SK-N-SH (cell line): ENCODE measurements at regions not wholly inside any gene's neighbourhood (a gene's known extent, or its start where the extent isn't known, plus 50 kb on each side); places are given as distances from the start of the nearest gene placed in this dataset.

Source experiments
- CTCF ChIA-PET: fragments of 300-600, 350-600 bp; formaldehyde crosslinking; extraction: SDS; loops from one replicate; lab custom pipeline; 2021; lab: Yijun Ruan, JAX
- POLR2A ChIA-PET: fragments of 350-600 bp; sonication (Branson Sonifier 250); formaldehyde crosslinking; extraction: SDS; loops from one replicate; lab custom pipeline; 2020; ENCODE audit warnings: antibody characterized with exemption, inconsistent platforms; lab: Yijun Ruan, JAX
- DNase-seq: peaks from one replicate; pipeline ENCODE4 v3.0.0; 2012
- H2AFZ ChIP-seq: fragments of 200-600 bp; sonication (generic); 2 replicates; pipeline ENCODE4 v1.8.1; 2016; ENCODE audit warnings: antibody characterized with exemption, mild to moderate bottlenecking, low read depth
- H3F3A ChIP-seq: fragments of 200-600 bp; sonication (generic); replicated peaks from 2 replicates; pipeline ENCODE3; 2016; ENCODE audit warnings: antibody characterized with exemption, mild to moderate bottlenecking; ENCODE audit not compliant: insufficient read depth
- H3K27ac ChIP-seq, 2 experiments: fragments of 200-500 bp in 1 of 2; fragments of 200-600 bp in 1 of 2; sonication (Bioruptor generic) in 1 of 2; sonication (generic), shearing (Covaris generic) in 1 of 2; 2 replicates each; pipeline versions ENCODE4 v1.5.1 to v1.6.1; 2014 to 2016; ENCODE audit warnings: low read depth in 2 of 2, inconsistent platforms in 1 of 2, low read length in 1 of 2, mild to moderate bottlenecking in 1 of 2, mixed read lengths in 1 of 2
- H3K27me3 ChIP-seq: fragments of 200-600 bp; sonication (generic), shearing (Covaris generic); 2 replicates; pipeline ENCODE4 v1.6.1; 2016; ENCODE audit warnings: mixed run types; ENCODE audit not compliant: insufficient read depth
- H3K36me3 ChIP-seq, 2 experiments: fragments of 200-500 bp in 1 of 2; fragments of 200-600 bp in 1 of 2; sonication (Bioruptor generic) in 1 of 2; sonication (generic) in 1 of 2; replicated peaks in 1 of 2; 2 replicates each; pipeline versions ENCODE3 to v1.5.1; 2014 to 2016; ENCODE audit warnings: low read length in 1 of 2, mild to moderate bottlenecking in 1 of 2; ENCODE audit not compliant: insufficient read depth in 2 of 2, control insufficient read depth in 1 of 2
- H3K4me1 ChIP-seq, 2 experiments: fragments of 200-500 bp in 1 of 2; fragments of 200-600 bp in 1 of 2; sonication (Bioruptor generic) in 1 of 2; sonication (generic), shearing (Covaris generic) in 1 of 2; 2 replicates each; pipeline versions ENCODE4 v1.5.1 to v1.6.1; 2014 to 2016; ENCODE audit warnings: low read depth in 1 of 2, low read length in 1 of 2, mixed run types in 1 of 2; ENCODE audit not compliant: insufficient read depth in 2 of 2, control insufficient read depth in 1 of 2
- H3K4me2 ChIP-seq: fragments of 200-600 bp; sonication (generic), shearing (Covaris generic); 2 replicates; pipeline ENCODE4 v1.6.1; 2017; ENCODE audit warnings: mixed run types
- H3K4me3 ChIP-seq, 2 experiments: fragments of 200-500 bp in 1 of 2; fragments of 200-600 bp in 1 of 2; sonication (Bioruptor generic) in 1 of 2; sonication (generic), shearing (Covaris generic) in 1 of 2; 2 replicates each; pipeline versions ENCODE4 v1.5.1 to v1.8.1; 2014 to 2016; ENCODE audit warnings: low read depth in 2 of 2, inconsistent platforms in 1 of 2, low read length in 1 of 2, mild to moderate bottlenecking in 1 of 2, mixed read lengths in 1 of 2, moderate library complexity in 1 of 2
- H3K79me2 ChIP-seq: fragments of 200-600 bp; sonication (generic); 2 replicates; pipeline ENCODE4 v1.8.1; 2017; ENCODE audit warnings: mild to moderate bottlenecking; ENCODE audit not compliant: insufficient read depth
- H3K9ac ChIP-seq: fragments of 200-600 bp; sonication (generic); 2 replicates; pipeline ENCODE4 v1.6.1; 2017; ENCODE audit warnings: mixed run types
- H3K9me2 ChIP-seq: fragments of 200-600 bp; sonication (generic); 2 replicates; pipeline ENCODE4 v1.6.1; 2017; ENCODE audit warnings: mixed run types
- H3K9me3 ChIP-seq: fragments of 200-600 bp; sonication (generic); 2 replicates; pipeline ENCODE4 v1.6.1; 2017; ENCODE audit warnings: mixed run types, mild to moderate bottlenecking, moderate library complexity
- H4K20me1 ChIP-seq: fragments of 200-600 bp; sonication (generic); 2 replicates; pipeline ENCODE4 v1.6.1; 2017; ENCODE audit warnings: mild to moderate bottlenecking, mixed run types; ENCODE audit not compliant: insufficient read depth
- CHD2 ChIP-seq: fragments of 150-350 bp; IDR thresholded peaks from 2 replicates; pipeline ENCODE4 v1.6.1; 2018; ENCODE audit warnings: low read length; ENCODE audit not compliant: partially characterized antibody
- CTCF ChIP-seq: fragments of 200-600 bp; sonication (generic); IDR thresholded peaks from 2 replicates; pipeline ENCODE4 v1.6.1; 2017; ENCODE audit warnings: antibody characterized with exemption, mild to moderate bottlenecking, moderate library complexity
- ELF1 ChIP-seq: IDR thresholded peaks from 2 replicates; pipeline ENCODE4 v1.4.0; 2012
- EP300 ChIP-seq, 2 experiments: IDR thresholded peaks; 2 replicates each; pipeline versions ENCODE4 v1.4.0 to v1.6.1; 2012; ENCODE audit warnings: borderline replicate concordance in 1 of 2, low read depth in 1 of 2, low read length in 1 of 2
- FOXJ3 ChIP-seq: sonication (generic); formaldehyde crosslinking; IDR thresholded peaks from 2 replicates; pipeline ENCODE4 v1.5.1; 2020; ENCODE audit warnings: mild to moderate bottlenecking, missing genetic modification reagents
- GABPA ChIP-seq: IDR thresholded peaks from 2 replicates; pipeline ENCODE4 v1.4.0; 2012; ENCODE audit warnings: low read depth, mild to moderate bottlenecking
- GATA2 ChIP-seq: sonication (generic); formaldehyde crosslinking; IDR thresholded peaks from 2 replicates; pipeline ENCODE4 v1.5.0; 2020; ENCODE audit warnings: mild to moderate bottlenecking, missing genetic modification reagents
- IRF3 ChIP-seq: fragments of 150-350 bp; IDR thresholded peaks from 2 replicates; pipeline ENCODE4 v1.6.1; 2016; ENCODE audit warnings: mild to moderate bottlenecking, low read depth, low read length
- JUND ChIP-seq: IDR thresholded peaks from 2 replicates; pipeline ENCODE4 v1.4.0; 2012
- MXI1 ChIP-seq: IDR thresholded peaks from 2 replicates; pipeline ENCODE4 v1.6.1; 2012; ENCODE audit warnings: mild to moderate bottlenecking, low read depth, low read length, improper control_type of control experiment
- NFIC ChIP-seq: IDR thresholded peaks from 2 replicates; pipeline ENCODE4 v1.4.0; 2012; ENCODE audit warnings: borderline replicate concordance
- POLR2AphosphoS5 ChIP-seq: IDR thresholded peaks from 2 replicates; pipeline ENCODE4 v1.6.1; 2012; ENCODE audit warnings: low read depth, low read length
- RAD21 ChIP-seq: IDR thresholded peaks from 2 replicates; pipeline ENCODE4 v1.6.1; 2012; ENCODE audit warnings: mild to moderate bottlenecking, low read length
- RFX5 ChIP-seq: IDR thresholded peaks from 2 replicates; pipeline ENCODE4 v1.6.1; 2012; ENCODE audit warnings: mild to moderate bottlenecking, improper control_type of control experiment, low read length
- RXRA ChIP-seq: IDR thresholded peaks from 2 replicates; pipeline ENCODE4 v1.4.0; 2012; ENCODE audit warnings: low read depth, mild to moderate bottlenecking, borderline replicate concordance
- SMC3 ChIP-seq: IDR thresholded peaks from 2 replicates; pipeline ENCODE4 v1.6.1; 2012; ENCODE audit warnings: low read depth, low read length, improper control_type of control experiment
- TAF1 ChIP-seq: IDR thresholded peaks from 2 replicates; pipeline ENCODE4 v1.6.1; 2012; ENCODE audit warnings: low read depth, mild to moderate bottlenecking, low read length, moderate library complexity, borderline replicate concordance
- WGBS: methylation state at CpG from one replicate; pipeline ENCODE4 v1.1.6; 2017; ENCODE audit warnings: low lambda C conversion rate; 5-methylcytosine and 5-hydroxymethylcytosine counted together

- no peak overlapping the region for H3K4me3 ChIP-seq
- H3K27ac ChIP-seq, result no peak overlapping the region
- CTCF ChIA-PET, result interaction anchor here (1.3 to 2.6 kb wide), 2 partner anchors 13 to 261 kb away, joined by 4 to 11 read pairs; no protein-coding TSS in a partner anchor
- H3K79me2 ChIP-seq, result no peaks in the 10 kb centered on the region
- no peak for DNase-seq
- no peaks in the 10 kb centered on the region for H3K27me3 ChIP-seq
- no peaks in the 10 kb centered on the region for H4K20me1 ChIP-seq
- H3K4me2 ChIP-seq, result no peak overlapping the region
- no peaks in the 10 kb centered on the region for H3K36me3 ChIP-seq
- peaks cover 0 to 5% of the 10 kb centered on the region in 2 experiments; a peak in 1 of 4 replicates for H3K4me1 ChIP-seq
- 67% methylated on average over 7 of the region's 7 CpGs for WGBS
- no peaks in the 10 kb centered on the region for H3F3A ChIP-seq
- TF ChIP-seq SMC3 (no peak), POLR2AphosphoS5 (no peak), CHD2 (no peak), ELF1 (no peak), GATA2 (CRISPR knock-in tag) (no peak), RFX5 (no peak), CTCF (no peak), JUND (no peak), EP300 (IDR thresholded peaks at IDR 0.05; ENCODE audit: borderline replicate concordance in 1 of 2, low read depth in 1 of 2, low read length in 1 of 2) (no peak), RAD21 (no peak), MXI1 (no peak), GABPA (no peak), RXRA (no peak), FOXJ3 (CRISPR knock-in tag) (no peak), IRF3 (no peak), TAF1 (no peak), NFIC (no peak)
- no peaks in the 10 kb centered on the region for H3K9me2 ChIP-seq
- POLR2A ChIA-PET, result no interaction called here
- no peak overlapping the region for H2AFZ ChIP-seq
- no peak overlapping the region for H3K9ac ChIP-seq
- H3K9me3 ChIP-seq, result no peaks in the 10 kb centered on the region
Observed at GRCh38 chr15:31228011-31228484, 98.6 kb upstream of the KLF13 start.
